ENCODE measurements at regions not wholly inside any gene's neighbourhood (a gene's known extent, or its start where the extent isn't known, plus 50 kb on each side); places are given as distances from the start of the nearest gene placed in this dataset.

DNA sequence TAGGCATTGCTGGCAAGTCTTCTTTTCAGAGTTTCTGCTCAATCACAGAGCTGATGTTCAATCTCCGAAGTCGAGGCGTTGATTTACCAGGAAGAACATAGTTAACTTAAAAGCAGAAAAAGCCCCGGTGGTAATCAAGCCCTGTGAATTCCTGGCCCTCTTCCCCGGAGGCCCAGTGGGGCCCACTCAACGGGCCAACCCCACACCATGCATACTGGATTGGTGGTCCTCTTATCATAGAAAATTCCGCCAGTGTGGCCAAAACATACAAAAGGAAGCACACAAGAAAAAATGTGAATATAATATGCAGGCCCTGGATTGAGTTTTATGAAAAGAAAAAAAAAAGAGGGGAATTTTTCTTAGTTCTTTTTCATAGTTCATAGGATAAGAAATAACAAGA lies 873.0 kb upstream of the NR2F2 start:
- in situ Hi-C loops (cut with HindIII; ENCODE audit: low sequenced_read_pairs) = no loop called here

DNA sequence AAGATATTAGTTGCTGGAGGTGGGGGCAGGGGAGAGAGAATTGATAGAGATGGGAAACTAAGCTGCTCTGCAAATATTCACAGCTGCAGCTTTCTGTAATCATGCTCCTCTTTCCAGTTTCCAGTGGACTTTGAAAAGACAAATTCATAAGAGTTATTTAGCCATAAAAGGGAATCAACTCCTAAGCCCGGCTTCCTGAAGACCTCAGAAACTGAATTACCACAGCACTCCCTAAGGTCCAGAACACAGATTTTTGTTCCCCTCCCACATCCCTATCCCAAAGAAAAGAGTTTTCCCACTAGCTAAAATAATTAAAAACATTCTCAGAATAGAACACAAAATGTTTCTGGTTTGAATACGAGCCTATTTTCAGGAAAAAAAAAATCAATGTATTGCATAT lies 871.8 kb upstream of the NR2F2 start:
- in situ Hi-C loops (cut with HindIII; ENCODE audit: low sequenced_read_pairs) = no loop called here

DNA sequence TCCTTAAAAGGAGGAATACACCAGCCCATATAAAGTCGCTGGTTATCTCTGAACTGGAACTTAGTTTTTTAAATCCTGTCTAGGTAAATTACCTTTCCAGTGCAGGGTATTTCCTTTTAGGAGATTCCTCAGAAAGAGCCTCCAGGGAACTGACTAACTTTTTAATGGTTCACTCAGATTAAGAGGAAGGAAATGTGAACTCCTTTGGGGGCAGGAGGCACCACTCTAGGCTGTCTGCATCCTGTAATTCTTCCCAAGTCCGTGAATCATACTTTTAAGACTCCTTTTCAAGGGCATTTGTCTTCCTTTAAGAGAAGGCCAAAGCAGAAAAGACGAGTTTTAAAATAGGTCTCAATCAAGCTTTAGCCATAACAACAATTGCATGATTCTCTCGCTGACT lies 871.2 kb upstream of the NR2F2 start:
- in situ Hi-C loops (cut with HindIII; ENCODE audit: low sequenced_read_pairs) = no loop called here

DNA sequence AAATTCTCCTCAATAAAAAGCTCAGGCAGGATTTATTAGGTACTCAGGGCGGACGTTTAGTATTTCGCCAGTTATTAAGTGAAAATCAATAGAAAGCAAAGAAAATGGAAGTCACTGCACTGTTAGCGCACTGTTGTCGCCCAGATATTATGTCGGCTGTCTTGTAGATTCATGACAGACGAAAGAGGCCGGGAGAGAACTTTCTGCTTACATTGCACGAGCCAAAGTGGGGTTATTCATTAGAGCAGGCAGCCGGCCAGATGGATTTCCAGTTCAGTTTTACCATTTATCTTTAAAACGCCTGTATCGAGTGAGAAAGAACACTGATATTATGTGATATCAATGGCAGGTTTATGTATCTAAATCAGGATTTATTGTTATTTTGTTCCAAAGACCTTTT lies 866.0 kb upstream of the NR2F2 start:
- in situ Hi-C loops (cut with HindIII; ENCODE audit: low sequenced_read_pairs) = no loop called here

DNA sequence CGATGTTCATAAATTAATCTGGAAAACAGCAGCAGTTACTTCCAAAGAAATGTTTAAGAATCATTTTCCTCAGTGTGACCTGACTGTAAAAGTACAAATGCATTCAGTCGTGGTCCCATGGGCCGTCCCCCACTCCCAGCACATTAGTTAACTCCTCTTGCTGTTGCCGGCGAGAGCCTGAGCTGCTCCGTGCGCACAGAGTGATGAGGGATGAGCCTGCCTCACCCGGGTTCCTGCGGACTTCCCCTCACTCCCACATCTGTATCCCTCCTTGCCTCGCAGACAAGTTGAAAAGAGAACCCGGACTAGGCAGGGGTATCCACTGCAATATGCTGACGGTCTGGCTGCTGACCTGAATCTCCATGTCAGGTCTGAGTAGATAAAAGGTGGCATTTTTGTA lies 861.7 kb upstream of the NR2F2 start:
- in situ Hi-C loops (cut with HindIII; ENCODE audit: low sequenced_read_pairs) = no loop called here

DNA sequence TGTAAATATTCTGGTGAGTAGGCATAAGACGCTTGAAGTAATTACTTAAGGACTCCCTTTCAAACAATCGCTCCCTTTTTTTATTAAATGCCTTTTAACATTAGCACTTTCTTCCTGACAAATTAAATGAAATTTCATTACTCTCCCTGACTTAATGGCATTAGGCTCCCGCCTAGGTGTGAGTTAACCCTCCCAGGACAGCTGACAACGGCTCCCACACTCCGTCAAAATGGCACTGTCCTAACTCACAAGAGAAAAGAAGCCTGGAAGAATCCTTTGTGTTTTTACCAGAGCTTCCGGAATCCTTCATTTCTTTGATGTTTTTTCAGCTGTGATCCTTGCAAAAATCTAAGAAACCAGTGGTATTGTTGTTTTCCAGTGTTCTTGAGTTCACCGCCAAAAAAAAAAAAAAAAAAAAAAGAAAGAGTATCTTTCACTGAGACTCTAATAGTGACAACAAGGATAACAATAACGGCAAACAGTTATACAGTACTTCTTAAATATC lies 861.0 kb upstream of the NR2F2 start:
- in situ Hi-C loops (cut with HindIII; ENCODE audit: low sequenced_read_pairs) = no loop called here

DNA sequence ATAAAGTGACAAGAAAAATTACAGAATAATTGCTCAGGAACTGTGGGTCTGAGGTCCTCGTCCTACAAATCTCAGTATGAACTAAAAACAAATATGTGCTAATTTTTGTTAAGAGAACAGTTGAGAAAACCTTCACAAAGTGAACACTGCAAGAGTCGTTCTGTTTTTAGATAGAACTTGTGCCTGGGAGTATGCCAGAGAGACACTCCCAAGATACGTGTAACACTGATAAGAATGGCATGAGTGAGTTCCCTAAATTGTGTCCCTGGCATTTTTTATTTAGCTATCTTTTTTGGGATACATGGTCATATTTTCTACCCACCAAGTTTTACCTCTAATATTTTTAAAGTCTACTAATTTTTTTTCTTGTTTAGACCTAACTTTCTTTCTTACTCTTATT lies 860.0 kb upstream of the NR2F2 start:
- in situ Hi-C loops (cut with HindIII; ENCODE audit: low sequenced_read_pairs) = no loop called here

DNA sequence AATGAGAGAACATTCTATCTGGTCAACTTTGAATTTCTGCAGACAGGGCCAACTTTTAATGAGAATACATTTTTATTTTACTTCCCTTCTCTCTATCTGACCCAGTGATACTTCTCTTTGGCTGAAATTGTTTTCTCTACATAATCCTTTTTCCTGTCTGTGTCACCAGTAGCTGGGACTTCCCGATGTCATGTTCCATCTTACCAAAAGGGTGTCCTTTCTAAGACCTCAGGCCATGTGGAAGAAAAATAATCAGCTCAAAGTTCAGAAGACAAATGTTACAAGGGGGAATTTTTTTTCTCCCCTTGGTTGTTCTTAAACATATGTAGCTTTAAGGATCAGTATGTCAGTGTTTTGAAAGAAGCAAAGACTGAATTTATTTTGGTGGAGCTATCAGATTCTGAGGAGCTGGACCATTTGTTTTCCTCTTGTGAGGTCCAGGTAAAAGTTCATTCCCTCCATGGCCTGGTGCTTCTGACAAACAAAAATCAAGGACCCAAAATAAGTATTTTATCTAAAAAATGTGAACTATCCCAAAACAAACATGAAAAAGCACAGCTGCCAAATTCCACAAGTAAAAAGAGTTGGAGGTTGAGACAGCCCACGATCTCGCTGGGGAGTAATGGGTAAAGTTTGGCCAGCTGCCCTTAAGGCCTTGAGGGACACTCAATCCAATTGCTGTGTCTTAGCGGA lies 859.4 kb upstream of the NR2F2 start:
- in situ Hi-C loops (cut with HindIII; ENCODE audit: low sequenced_read_pairs) = no loop called here

DNA sequence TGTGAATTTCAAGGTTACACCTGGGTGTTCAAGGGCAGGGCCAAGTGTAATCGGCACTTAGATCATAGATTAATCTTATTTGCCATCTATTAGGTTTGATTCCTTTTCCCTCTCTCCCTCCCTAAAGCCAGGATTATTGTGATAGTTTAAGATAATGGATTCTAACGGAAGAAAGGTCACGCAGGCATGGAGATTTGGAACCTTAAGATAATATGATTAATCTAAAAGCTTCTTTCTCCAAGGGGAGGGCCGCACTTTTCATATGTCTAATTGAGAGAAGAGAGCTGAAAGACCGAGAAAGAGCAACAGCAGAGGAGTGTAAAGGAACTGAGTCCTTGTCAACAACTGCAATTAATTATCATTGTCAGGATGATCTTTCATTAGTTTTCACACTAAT lies 858.8 kb upstream of the NR2F2 start:
- in situ Hi-C loops (cut with HindIII; ENCODE audit: low sequenced_read_pairs) = no loop called here

DNA sequence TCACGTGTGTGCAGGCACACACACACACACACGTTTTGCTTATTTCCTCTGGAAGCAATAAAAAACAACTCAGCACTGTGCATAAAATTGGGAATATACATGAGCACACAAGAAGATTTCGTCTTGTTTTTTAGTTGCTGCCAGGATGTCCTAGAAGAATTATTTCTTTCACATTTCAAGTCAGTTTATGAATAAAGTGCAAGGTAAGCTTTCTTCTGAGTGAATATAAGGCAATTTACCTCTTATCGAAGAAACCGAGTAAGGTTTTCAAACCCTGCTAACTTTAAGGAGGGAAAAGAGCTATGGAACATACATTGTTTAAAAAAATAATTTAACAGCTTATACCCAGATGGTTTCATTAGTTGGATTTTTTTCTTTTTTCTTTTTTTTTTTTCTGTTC lies 855.4 kb upstream of the NR2F2 start:
- in situ Hi-C loops (cut with HindIII; ENCODE audit: low sequenced_read_pairs) = no loop called here

DNA sequence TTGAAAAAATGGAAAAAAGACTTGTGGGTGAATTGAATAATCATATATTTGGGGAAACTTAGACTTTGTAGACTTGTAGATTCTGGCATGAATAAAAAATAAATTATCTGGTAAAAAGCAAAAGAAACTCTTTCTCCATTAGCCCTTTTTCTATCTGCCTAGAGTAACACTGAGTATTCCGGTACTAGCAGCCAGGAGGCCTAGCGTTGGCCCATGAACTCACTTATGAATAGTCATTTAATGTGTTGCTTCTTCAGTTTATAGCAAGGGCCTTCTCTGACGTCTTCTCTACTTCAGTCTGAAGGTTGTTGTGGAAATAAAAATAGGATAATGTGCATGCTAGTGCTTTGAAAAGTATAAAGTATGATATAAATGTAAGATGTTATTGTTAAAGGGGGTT lies 851.2 kb upstream of the NR2F2 start:
- in situ Hi-C loops (cut with HindIII; ENCODE audit: low sequenced_read_pairs) = no loop called here

DNA sequence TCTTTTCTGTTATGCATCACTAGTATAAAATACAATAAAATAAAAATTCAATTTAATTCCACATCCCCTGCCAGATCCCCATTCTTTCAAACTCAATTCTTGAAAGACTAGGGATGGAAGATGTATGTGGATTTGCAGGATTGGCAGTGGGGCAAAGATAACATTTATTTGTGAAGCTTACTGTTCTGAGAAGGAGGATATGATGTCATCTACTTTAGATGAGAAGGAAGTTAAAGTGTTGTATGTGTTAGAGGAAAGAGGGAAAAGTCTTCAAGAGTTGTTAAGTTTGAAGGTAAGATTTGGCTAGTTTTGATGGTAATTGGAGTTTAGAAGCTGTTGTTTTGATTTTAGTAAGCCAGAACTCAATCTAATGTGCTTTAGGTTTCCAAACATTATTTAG lies 845.1 kb upstream of the NR2F2 start:
- in situ Hi-C loops (cut with HindIII; ENCODE audit: low sequenced_read_pairs) = no loop called here

DNA sequence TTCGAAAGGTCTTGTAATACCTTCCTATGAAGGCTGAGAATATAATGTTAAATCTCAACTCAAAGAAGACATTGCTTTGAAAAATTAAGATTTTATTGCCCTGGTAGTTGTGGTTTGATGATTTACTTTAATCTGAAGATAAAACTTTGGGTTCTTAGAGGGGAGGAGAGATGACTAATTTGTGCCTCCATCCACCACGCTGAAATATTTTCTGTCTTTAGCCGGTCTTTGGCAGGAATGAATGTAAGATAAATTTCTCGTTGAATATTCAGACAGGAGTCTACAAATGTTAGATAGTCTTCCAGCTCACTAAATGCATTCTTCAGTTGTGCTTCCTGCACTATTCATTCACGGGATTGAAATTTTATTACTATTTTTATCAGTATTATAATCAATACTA lies 844.3 kb upstream of the NR2F2 start:
- in situ Hi-C loops (cut with HindIII; ENCODE audit: low sequenced_read_pairs) = no loop called here

DNA sequence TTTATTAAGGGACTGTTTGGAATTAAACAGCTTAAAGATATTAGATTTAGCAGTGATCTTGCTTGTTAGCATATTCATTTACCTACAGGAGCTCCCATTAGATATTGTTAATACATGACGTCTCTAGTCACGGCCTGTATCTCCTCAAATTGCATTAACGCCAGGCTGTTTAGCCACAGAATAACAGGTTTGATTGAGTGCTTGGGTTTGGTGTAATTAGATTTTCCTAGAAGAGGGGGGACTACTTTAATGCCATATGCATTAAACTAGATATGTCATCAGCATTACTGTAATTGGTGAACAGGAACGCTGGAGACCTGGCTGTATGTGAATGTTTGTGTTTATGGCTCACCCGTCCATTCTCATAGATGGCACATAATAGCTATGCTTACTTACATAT lies 841.4 kb upstream of the NR2F2 start:
- in situ Hi-C loops (cut with HindIII; ENCODE audit: low sequenced_read_pairs) = no loop called here

DNA sequence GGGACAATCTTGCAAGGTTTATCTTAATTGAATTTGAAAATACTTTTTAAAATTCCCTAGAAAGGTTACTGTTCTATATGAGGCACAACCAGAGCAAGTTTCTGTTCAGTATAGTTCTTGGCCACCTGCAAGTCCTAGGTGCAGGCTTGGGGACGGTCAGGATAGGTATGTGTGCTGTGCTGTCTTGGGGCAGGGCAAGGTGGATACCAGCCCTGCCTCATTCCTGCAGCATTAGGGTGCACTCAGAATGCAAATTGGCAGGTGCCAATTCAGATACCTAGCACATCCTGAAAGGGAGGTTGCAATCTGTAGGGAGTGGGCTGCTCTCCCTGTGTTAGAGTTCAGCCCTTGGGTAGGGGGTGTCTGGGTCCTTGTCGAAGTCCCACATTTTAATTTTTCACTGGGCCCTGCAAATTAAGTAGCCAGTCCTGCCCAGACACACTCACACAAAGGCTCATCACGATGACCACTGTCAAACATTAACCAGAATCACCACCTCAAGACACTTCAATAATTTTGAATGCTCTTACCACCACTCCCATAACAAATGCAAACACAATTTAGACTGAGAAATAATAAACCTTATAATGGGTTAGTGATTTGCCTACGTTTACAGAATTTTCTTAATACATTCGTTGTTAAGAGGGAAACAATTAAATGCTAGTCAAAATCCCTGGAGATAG lies 838.0 kb upstream of the NR2F2 start:
- in situ Hi-C loops (cut with HindIII; ENCODE audit: low sequenced_read_pairs) = no loop called here

DNA sequence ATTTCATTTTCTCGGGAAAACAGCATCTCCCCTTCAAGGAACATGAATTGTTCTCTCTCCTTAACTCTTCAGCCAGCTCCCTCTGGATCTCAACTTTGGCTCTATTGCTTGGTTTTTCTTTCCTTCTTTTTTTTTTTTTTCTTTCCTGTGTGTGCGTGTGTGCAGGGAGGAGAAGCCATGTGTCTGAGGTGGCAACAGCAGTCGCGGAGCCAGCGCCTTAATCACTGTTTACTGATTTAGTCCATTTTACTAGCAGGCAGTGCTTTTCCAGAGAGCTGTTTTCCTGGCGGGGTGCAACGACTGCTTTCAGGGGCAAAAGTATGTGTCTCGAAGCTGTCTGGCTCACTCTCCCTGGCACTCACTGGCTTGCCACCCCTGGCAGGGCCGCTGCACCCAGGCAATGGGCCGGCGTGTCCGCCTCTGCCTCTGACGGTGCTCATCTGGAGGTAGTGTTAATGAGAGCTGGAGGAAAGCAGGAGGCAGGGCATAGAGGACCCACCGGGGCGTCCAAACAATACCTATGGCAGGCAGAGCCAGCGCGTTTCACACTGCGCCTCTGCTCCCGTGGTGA lies 835.4 kb upstream of the NR2F2 start:
- in situ Hi-C loops (cut with HindIII; ENCODE audit: low sequenced_read_pairs) = no loop called here

DNA sequence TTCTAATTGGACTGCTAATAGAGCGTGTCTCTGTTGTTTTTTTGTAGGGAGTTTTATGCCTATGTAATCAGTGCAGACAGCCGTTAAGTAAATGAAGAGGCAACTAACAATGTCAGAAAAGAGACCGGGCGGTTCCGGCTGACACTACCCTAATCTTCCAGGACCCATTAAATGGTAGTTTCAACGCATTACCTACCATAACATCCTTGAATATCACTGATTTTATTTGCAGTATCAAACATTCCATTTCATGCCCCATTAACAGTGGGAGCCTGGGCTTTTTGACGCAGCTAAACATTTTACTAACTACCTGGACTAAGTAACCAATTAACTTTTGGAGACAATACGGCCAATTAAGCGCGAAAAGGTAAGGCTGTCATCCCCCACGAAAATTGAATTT lies 832.9 kb upstream of the NR2F2 start:
- in situ Hi-C loops (cut with HindIII; ENCODE audit: low sequenced_read_pairs) = no loop called here

DNA sequence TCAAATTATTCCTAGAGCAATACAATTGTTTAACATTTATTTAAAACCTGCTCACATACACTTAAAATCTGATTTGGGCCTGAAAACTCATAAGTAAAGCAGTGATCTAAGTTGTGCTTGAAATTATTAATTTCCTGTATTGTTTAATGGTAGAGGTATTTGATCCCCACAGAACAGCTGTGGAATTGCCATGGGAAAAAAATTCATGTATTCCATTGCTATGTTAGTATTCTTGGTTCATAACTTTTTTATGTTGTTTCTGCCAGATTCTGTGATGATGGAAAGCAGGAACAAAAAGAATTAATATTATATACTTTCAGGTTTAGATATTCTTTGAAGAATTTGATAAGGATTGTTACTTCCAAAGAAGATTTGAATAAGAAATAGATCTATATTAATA lies 831.5 kb upstream of the NR2F2 start:
- in situ Hi-C loops (cut with HindIII; ENCODE audit: low sequenced_read_pairs) = no loop called here

DNA sequence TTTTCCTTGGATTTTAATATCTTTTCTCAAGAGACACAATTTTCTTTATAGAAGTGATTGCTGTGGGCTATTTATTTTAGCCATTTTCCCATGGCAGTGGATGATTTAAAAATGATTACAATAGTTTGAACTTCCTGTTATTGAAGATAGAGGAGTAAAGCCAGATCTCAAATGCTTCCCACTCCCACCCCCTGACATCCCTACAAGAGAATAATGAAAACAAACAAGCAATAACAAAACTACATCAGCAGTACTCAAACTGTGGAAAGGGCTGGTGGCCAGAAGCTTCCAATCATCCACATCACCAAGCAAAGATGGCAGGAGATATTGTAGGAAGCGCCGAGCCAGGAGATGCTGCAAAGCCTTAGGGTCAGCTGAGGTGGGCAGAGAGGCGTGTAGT lies 831.1 kb upstream of the NR2F2 start:
- in situ Hi-C loops (cut with HindIII; ENCODE audit: low sequenced_read_pairs) = no loop called here

DNA sequence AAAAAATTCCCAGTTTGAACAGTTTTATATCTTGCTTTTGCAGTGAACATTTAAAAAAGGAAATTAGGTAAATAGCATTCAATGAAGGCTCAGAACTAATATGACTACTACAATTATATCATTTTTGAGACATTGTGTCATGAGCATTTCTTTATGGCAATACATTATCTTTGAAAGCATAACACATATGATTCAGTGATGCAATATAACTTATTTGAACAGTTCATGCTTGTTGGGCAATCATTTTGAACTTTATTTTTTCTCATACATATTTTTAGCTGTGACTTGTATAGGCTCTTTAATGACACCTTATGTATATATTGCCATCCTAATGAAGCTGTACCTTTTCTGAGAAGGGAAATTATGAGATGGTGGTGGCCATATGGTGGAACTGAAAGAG lies 828.6 kb upstream of the NR2F2 start:
- in situ Hi-C loops (cut with HindIII; ENCODE audit: low sequenced_read_pairs) = no loop called here

DNA sequence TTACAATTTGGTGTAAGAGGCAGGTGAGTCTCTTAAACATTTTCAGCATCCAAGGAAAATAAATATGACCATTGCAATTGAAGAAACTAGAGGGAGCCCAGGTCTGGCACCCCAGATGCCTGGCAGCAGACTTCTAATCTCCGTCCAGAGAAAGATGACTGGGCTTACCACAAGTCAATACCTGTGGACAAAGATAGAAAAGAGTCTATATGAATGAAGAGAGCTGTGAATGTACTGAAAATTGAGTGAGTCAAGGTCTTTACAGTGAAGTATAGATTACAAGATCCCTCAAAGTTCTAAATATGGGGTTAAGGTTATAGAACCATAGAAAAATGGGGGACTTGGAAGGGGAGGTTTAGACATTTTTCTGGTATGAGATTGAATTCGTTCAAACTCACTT lies 827.4 kb upstream of the NR2F2 start:
- in situ Hi-C loops (cut with HindIII; ENCODE audit: low sequenced_read_pairs) = no loop called here

DNA sequence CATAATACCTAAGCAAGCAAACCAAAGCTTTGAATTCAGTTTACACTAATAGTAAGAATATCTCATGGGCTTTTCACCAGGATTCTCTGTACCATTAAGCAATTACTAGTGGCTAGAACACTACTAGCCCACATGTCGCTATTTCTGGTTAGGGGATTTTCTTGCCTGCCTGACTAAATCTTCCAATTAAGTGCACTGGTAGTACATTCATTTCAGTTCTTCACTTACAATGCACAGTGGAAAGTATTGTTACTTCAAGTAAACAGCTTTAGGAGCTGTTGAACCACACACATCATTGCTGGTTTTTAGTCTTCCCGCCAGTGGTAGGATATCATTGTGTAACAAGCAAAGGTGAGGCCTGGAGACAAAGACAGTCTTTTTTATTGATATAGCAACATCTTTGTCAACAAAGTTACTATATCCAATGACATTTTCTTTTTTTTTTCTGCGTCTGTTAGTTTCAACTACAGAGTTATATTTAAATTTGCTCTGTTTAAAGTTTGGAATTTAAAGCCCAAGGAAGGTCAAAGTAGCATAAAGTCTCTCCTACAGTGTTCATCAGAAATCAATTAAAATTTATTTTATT lies 826.8 kb upstream of the NR2F2 start:
- in situ Hi-C loops (cut with HindIII; ENCODE audit: low sequenced_read_pairs) = no loop called here
